Dendritic cell treated with granulocyte-macrophage colony-stimulating factor and Interleukin-4, amounts not matched to agents 40 ng/mL and 50 ng/mL, for 4 days (primary cell): ENCODE measurements at regions not wholly inside any gene's neighbourhood (a gene's known extent, or its start where the extent isn't known, plus 50 kb on each side); places are given as distances from the start of the nearest gene placed in this dataset.

ENCODE experiments used
- H3K27ac Mint-ChIP-seq: one replicate; pipeline ENCODE4 v1.8.0; 2022; ENCODE audit warnings: mild to moderate bottlenecking, mixed read lengths
- H3K27me3 Mint-ChIP-seq: one replicate; pipeline ENCODE4 v1.8.0; 2022; ENCODE audit warnings: mild to moderate bottlenecking, mixed read lengths
- H3K36me3 Mint-ChIP-seq: one replicate; pipeline ENCODE4 v1.8.0; 2022; ENCODE audit warnings: low read depth, mixed read lengths
- H3K4me1 Mint-ChIP-seq: one replicate; pipeline ENCODE4 v1.8.0; 2022; ENCODE audit warnings: low read depth, mixed read lengths
- H3K4me3 Mint-ChIP-seq: one replicate; pipeline ENCODE4 v1.8.0; 2022; ENCODE audit warnings: mild to moderate bottlenecking, moderate library complexity, mixed read lengths
- H3K9me3 Mint-ChIP-seq: one replicate; pipeline ENCODE4 v1.8.0; 2022; ENCODE audit warnings: mixed read lengths
- intact Hi-C: fragments of 100-400 bp; cut with micrococcal nuclease; formaldehyde crosslinking; loops from one replicate; pipeline ENCODE4 v1.15.0; 2022

GRCh38 chr1:184215274-184215925 is 163.9 kb downstream of the TSEN15 start:
- Mint-ChIP-seq H3K27me3 (no peaks in the 10 kb centered on the region), H3K4me1 (peaks cover 23% of the 10 kb centered on the region), H3K9me3 (peaks cover 12% of the 10 kb centered on the region), H3K36me3 (no peaks in the 10 kb centered on the region), H3K27ac (no peak overlapping the region), H3K4me3 (no peak overlapping the region)
- intact Hi-C loops, result loop anchor here (10.0 kb wide), 1 partner anchor 51 kb away; no protein-coding TSS in a partner anchor

GRCh38 chr1:184218458-184219075 is 167.0 kb downstream of the TSEN15 start:
- H3K9me3 Mint-ChIP-seq, result no peaks in the 10 kb centered on the region
- H3K4me3 Mint-ChIP-seq, result no peak overlapping the region

GRCh38 chr1:184219414-184219813 is 167.4 kb upstream of the C1orf21 start:
- Mint-ChIP-seq H3K27me3 (no peaks in the 10 kb centered on the region), H3K4me1 (peaks cover 8% of the 10 kb centered on the region), H3K36me3 (no peaks in the 10 kb centered on the region), H3K9me3 (no peaks in the 10 kb centered on the region), H3K27ac (no peak overlapping the region), H3K4me3 (no peak overlapping the region)
- intact Hi-C loops, result loop anchor here (10.0 kb wide), 1 partner anchor 55 kb away; no protein-coding TSS in a partner anchor

More at GRCh38 chr1:184218458-184219075, 167.0 kb downstream of the TSEN15 start:
- Mint-ChIP-seq H3K36me3 (no peaks in the 10 kb centered on the region), H3K27me3 (no peaks in the 10 kb centered on the region), H3K4me1 (peaks cover 13% of the 10 kb centered on the region), H3K27ac (no peak overlapping the region)
- intact Hi-C loops, result loop anchor here (10.0 kb wide), 1 partner anchor 54 kb away; no protein-coding TSS in a partner anchor

GRCh38 chr1:184219883-184220282 is 166.9 kb upstream of the C1orf21 start:
- H3K4me3 Mint-ChIP-seq, result no peak overlapping the region
- intact Hi-C loops, result loop anchor here (5.0 to 10.0 kb wide), 4 partner anchors 55 to 565 kb away; partner anchors contain the start of gene APOBEC4
- H3K27ac Mint-ChIP-seq, result no peak overlapping the region

GRCh38 chr1:184221087-184221486 is 165.7 kb upstream of the C1orf21 start:
- H3K4me1 Mint-ChIP-seq, result peaks cover 8% of the 10 kb centered on the region
- H3K36me3 Mint-ChIP-seq, result no peaks in the 10 kb centered on the region
- H3K4me3 Mint-ChIP-seq, result no peak overlapping the region
- no peaks in the 10 kb centered on the region for H3K27me3 Mint-ChIP-seq
- no peak overlapping the region for H3K27ac Mint-ChIP-seq
- no peaks in the 10 kb centered on the region for H3K9me3 Mint-ChIP-seq
- intact Hi-C loops, result loop anchor here (5.0 to 10.0 kb wide), 3 partner anchors 341 to 566 kb away; partner anchors contain the start of gene APOBEC4

More at GRCh38 chr1:184219883-184220282, 166.9 kb upstream of the C1orf21 start:
- Mint-ChIP-seq H3K4me1 (peaks cover 8% of the 10 kb centered on the region), H3K36me3 (no peaks in the 10 kb centered on the region), H3K27me3 (no peaks in the 10 kb centered on the region), H3K9me3 (no peaks in the 10 kb centered on the region)

GRCh38 chr1:184222652-184223052 is 164.2 kb upstream of the C1orf21 start:
- intact Hi-C loops, result loop anchor here (1.0 to 10.0 kb wide), 4 partner anchors 147 to 568 kb away; partner anchors contain the start of gene APOBEC4
- Mint-ChIP-seq H3K4me3 (no peak overlapping the region), H3K27me3 (no peaks in the 10 kb centered on the region), H3K27ac (no peak overlapping the region), H3K9me3 (no peaks in the 10 kb centered on the region), H3K36me3 (no peaks in the 10 kb centered on the region), H3K4me1 (peaks cover 8% of the 10 kb centered on the region)

GRCh38 chr1:184223216-184223615 is 163.6 kb upstream of the C1orf21 start:
- Mint-ChIP-seq H3K27ac (no peak overlapping the region), H3K9me3 (no peaks in the 10 kb centered on the region), H3K27me3 (no peaks in the 10 kb centered on the region), H3K4me1 (peaks cover 8% of the 10 kb centered on the region), H3K4me3 (no peak overlapping the region), H3K36me3 (no peaks in the 10 kb centered on the region)
- intact Hi-C loops, result loop anchor here (5.0 to 10.0 kb wide), 3 partner anchors 339 to 568 kb away; partner anchors contain the start of gene APOBEC4

GRCh38 chr1:184225283-184226099 is 161.3 kb upstream of the C1orf21 start:
- H3K4me3 Mint-ChIP-seq, result no peak overlapping the region
- no peak overlapping the region for H3K27ac Mint-ChIP-seq
- no peaks in the 10 kb centered on the region for H3K27me3 Mint-ChIP-seq
- peaks cover 8% of the 10 kb centered on the region for H3K4me1 Mint-ChIP-seq
- H3K9me3 Mint-ChIP-seq, result no peaks in the 10 kb centered on the region
- no peaks in the 10 kb centered on the region for H3K36me3 Mint-ChIP-seq
- intact Hi-C loops, result loop anchor here (10.0 kb wide), 1 partner anchor 571 kb away; the partner anchor contains the start of gene APOBEC4

GRCh38 chr1:184226100-184226487 is 160.7 kb upstream of the C1orf21 start:
- Mint-ChIP-seq H3K36me3 (no peaks in the 10 kb centered on the region), H3K27me3 (no peaks in the 10 kb centered on the region), H3K4me1 (peaks cover 8% of the 10 kb centered on the region), H3K9me3 (no peaks in the 10 kb centered on the region), H3K4me3 (no peak overlapping the region), H3K27ac (no peak overlapping the region)
- intact Hi-C loops, result loop anchor here (10.0 kb wide), 1 partner anchor 571 kb away; the partner anchor contains the start of gene APOBEC4

GRCh38 chr1:184228558-184228957 is 158.3 kb upstream of the C1orf21 start:
- intact Hi-C loops, result loop anchor here (10.0 kb wide), 1 partner anchor 574 kb away; the partner anchor contains the start of gene APOBEC4
- H3K27me3 Mint-ChIP-seq, result no peaks in the 10 kb centered on the region
- no peak overlapping the region for H3K27ac Mint-ChIP-seq
- H3K4me3 Mint-ChIP-seq, result no peak overlapping the region
- H3K36me3 Mint-ChIP-seq, result no peaks in the 10 kb centered on the region
- no peaks in the 10 kb centered on the region for H3K4me1 Mint-ChIP-seq
- H3K9me3 Mint-ChIP-seq, result no peaks in the 10 kb centered on the region

- Mint-ChIP-seq H3K36me3 (no peaks in the 10 kb centered on the region), H3K27me3 (no peaks in the 10 kb centered on the region), H3K27ac (no peak overlapping the region), H3K9me3 (no peaks in the 10 kb centered on the region), H3K4me1 (no peaks in the 10 kb centered on the region), H3K4me3 (no peak overlapping the region)
- intact Hi-C loops, result no loop called here
These were observed 149.2 kb upstream of the C1orf21 start for GRCh38 chr1:184237588-184237987.

- intact Hi-C loops, result no loop called here
- H3K4me1 Mint-ChIP-seq, result no peaks in the 10 kb centered on the region
- no peaks in the 10 kb centered on the region for H3K36me3 Mint-ChIP-seq
- no peak overlapping the region for H3K27ac Mint-ChIP-seq
- peaks cover 8% of the 10 kb centered on the region for H3K9me3 Mint-ChIP-seq
- no peak overlapping the region for H3K4me3 Mint-ChIP-seq
- no peaks in the 10 kb centered on the region for H3K27me3 Mint-ChIP-seq
These were observed 145.4 kb upstream of the C1orf21 start for GRCh38 chr1:184241446-184241845.

- Mint-ChIP-seq H3K4me1 (no peaks in the 10 kb centered on the region), H3K36me3 (no peaks in the 10 kb centered on the region), H3K27ac (no peak overlapping the region), H3K27me3 (no peaks in the 10 kb centered on the region), H3K9me3 (peaks cover 8% of the 10 kb centered on the region), H3K4me3 (no peak overlapping the region)
- intact Hi-C loops, result no loop called here
These were observed 144.3 kb upstream of the C1orf21 start for GRCh38 chr1:184242507-184242943.
